ENCODE measurements at regions not wholly inside any gene's neighbourhood (a gene's known extent, or its start where the extent isn't known, plus 50 kb on each side); places are given as distances from the start of the nearest gene placed in this dataset.
"Not testable (repeated sequence)": the region's sequence is repeated elsewhere in the genome, so short reads cannot be mapped to it uniquely, and the experiment has no call there.

- Mint-ChIP-seq H3K9me3 (ENCODE audit: unreplicated experiment) (peaks cover 11% of the 10 kb centered on the region), H3K27ac (ENCODE audit: low read depth, unreplicated experiment) (no peak overlapping the region), H3K4me1 (ENCODE audit: insufficient read depth, unreplicated experiment) (no peaks in the 10 kb centered on the region), H3K27me3 (ENCODE audit: insufficient read depth, unreplicated experiment) (no peaks in the 10 kb centered on the region), H3K4me3 (ENCODE audit: unreplicated experiment) (no peak overlapping the region), H3K36me3 (ENCODE audit: insufficient read depth, unreplicated experiment) (no peaks in the 10 kb centered on the region)
- intact Hi-C loops (cut with micrococcal nuclease): no loop called here
- POLR2A ChIA-PET: no interaction called here
- CTCF ChIA-PET: no interaction called here
- TF ChIP-seq, protein P1, sequence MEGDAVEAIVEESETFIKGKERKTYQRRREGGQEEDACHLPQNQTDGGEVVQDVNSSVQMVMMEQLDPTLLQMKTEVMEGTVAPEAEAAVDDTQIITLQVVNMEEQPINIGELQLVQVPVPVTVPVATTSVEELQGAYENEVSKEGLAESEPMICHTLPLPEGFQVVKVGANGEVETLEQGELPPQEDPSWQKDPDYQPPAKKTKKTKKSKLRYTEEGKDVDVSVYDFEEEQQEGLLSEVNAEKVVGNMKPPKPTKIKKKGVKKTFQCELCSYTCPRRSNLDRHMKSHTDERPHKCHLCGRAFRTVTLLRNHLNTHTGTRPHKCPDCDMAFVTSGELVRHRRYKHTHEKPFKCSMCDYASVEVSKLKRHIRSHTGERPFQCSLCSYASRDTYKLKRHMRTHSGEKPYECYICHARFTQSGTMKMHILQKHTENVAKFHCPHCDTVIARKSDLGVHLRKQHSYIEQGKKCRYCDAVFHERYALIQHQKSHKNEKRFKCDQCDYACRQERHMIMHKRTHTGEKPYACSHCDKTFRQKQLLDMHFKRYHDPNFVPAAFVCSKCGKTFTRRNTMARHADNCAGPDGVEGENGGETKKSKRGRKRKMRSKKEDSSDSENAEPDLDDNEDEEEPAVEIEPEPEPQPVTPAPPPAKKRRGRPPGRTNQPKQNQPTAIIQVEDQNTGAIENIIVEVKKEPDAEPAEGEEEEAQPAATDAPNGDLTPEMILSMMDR (IDR thresholded peaks at IDR 0.05; ENCODE audit: unreplicated experiment): no peak
- BruUV-seq (replicated peaks): no TSS peak
- no peak for DNase-seq (ENCODE audit: unreplicated experiment)
Measured at GRCh38 chr9:88873635-88874034, 117.6 kb upstream of the S1PR3 start.

GRCh38 chr9:88874391-88874790, 116.9 kb upstream of the S1PR3 start:
- ChIA-PET CTCF (no interaction called here), POLR2A (no interaction called here)
- Mint-ChIP-seq H3K4me1 (ENCODE audit: insufficient read depth, unreplicated experiment) (no peaks in the 10 kb centered on the region), H3K9me3 (ENCODE audit: unreplicated experiment) (peaks cover 3% of the 10 kb centered on the region), H3K4me3 (ENCODE audit: unreplicated experiment) (no peak overlapping the region), H3K36me3 (ENCODE audit: insufficient read depth, unreplicated experiment) (no peaks in the 10 kb centered on the region), H3K27ac (ENCODE audit: low read depth, unreplicated experiment) (no peak overlapping the region), H3K27me3 (ENCODE audit: insufficient read depth, unreplicated experiment) (no peaks in the 10 kb centered on the region)
- no peak for DNase-seq (ENCODE audit: unreplicated experiment)
- TF ChIP-seq, protein P1 (IDR thresholded peaks at IDR 0.05; ENCODE audit: unreplicated experiment): no peak
- no TSS peak for BruUV-seq (replicated peaks)
- intact Hi-C loops (cut with micrococcal nuclease): no loop called here

DNA sequence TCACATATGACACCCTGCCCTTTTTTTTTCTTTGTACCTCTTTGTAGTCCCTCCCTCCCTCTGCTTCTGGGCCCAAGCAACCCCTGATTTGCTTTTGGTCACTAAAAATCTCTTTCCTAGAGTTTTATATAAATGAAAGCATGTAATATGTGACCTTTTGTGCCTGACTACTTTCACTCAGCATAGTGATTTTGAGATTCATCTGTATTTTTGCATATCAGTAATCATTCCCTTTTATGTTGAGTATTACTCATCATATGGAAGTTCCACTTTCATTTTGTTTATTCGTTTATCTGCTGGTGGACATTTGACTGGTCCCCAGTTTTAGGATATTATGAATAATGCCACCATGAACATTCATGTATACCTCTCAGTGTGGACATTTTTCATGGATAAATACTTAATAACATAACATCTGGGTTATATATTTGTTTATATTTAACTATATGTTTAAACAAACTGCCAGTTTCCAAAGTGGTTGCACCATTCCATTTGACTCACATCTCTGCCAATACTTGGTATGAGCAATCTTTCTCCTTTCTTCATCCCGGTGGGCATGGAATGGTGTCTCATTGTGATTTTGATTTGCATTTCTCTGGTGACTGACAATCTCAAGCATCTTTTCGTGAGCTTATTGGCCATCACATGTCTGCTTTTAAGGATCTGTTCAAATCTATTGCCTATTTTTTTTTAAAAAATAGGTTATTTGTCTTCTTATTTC, 115.7 kb upstream of the S1PR3 start:
- no TSS peak for BruUV-seq (replicated peaks)
- Mint-ChIP-seq H3K36me3 (ENCODE audit: insufficient read depth, unreplicated experiment) (no peaks in the 10 kb centered on the region), H3K4me1 (ENCODE audit: insufficient read depth, unreplicated experiment) (no peaks in the 10 kb centered on the region), H3K9me3 (ENCODE audit: unreplicated experiment) (no peaks in the 10 kb centered on the region), H3K4me3 (ENCODE audit: unreplicated experiment) (no peak overlapping the region), H3K27me3 (ENCODE audit: insufficient read depth, unreplicated experiment) (no peaks in the 10 kb centered on the region), H3K27ac (ENCODE audit: low read depth, unreplicated experiment) (no peak overlapping the region)
- peak; percentile 56 for DNase-seq (ENCODE audit: unreplicated experiment)
- intact Hi-C loops (cut with micrococcal nuclease): no loop called here
- TF ChIP-seq, protein P1 (IDR thresholded peaks at IDR 0.05; ENCODE audit: unreplicated experiment): no peak
- CTCF ChIA-PET: no interaction called here
- POLR2A ChIA-PET: no interaction called here

GRCh38 chr9:88880199-88880598, 111.1 kb upstream of the S1PR3 start:
- no peaks in the 10 kb centered on the region for H3K36me3 Mint-ChIP-seq (ENCODE audit: insufficient read depth, unreplicated experiment)

DNA sequence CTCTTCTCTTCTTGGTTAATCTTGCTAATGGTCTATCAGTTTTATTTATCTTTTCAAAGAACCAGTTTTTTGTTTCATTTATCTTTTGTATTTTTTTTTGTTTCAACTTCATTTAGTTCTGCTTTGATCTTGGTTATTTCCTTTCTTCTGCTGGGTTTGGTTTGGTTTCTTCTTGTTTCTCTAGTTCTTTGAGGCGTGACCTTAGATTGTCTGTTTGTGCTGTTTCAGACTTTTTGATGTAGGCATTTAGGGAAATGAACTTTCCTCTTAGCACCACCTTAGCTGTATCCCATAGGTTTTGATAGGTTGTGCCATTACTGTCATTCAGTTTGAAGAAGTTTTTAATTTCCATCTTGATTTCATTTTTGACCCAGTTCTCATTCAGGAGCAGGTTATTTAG, 107.0 kb upstream of the S1PR3 start:
- H3K36me3 Mint-ChIP-seq (ENCODE audit: insufficient read depth, unreplicated experiment); H3K4me3 Mint-ChIP-seq (ENCODE audit: unreplicated experiment); POLR2A ChIA-PET; H3K27me3 Mint-ChIP-seq (ENCODE audit: insufficient read depth, unreplicated experiment); DNase-seq (ENCODE audit: unreplicated experiment); H3K4me1 Mint-ChIP-seq (ENCODE audit: insufficient read depth, unreplicated experiment); BruUV-seq (replicated peaks); H3K27ac Mint-ChIP-seq (ENCODE audit: low read depth, unreplicated experiment); CTCF ChIA-PET; H3K9me3 Mint-ChIP-seq (ENCODE audit: unreplicated experiment); intact Hi-C loops (cut with micrococcal nuclease): not testable (repeated sequence)

More at GRCh38 chr9:88880199-88880598, 111.1 kb upstream of the S1PR3 start:
- intact Hi-C loops (cut with micrococcal nuclease): no loop called here
- POLR2A ChIA-PET: no interaction called here
- H3K4me3 Mint-ChIP-seq (ENCODE audit: unreplicated experiment): no peak overlapping the region
- DNase-seq (ENCODE audit: unreplicated experiment): no peak
- no TSS peak for BruUV-seq (replicated peaks)
- CTCF ChIA-PET: interaction anchor here (0.6 to 1.2 kb wide), 4 partner anchors 16 to 286 kb away, joined by 3 read pairs; no protein-coding TSS in a partner anchor
- no peaks in the 10 kb centered on the region for H3K27me3 Mint-ChIP-seq (ENCODE audit: insufficient read depth, unreplicated experiment)
- no peaks in the 10 kb centered on the region for H3K9me3 Mint-ChIP-seq (ENCODE audit: unreplicated experiment)
- H3K4me1 Mint-ChIP-seq (ENCODE audit: insufficient read depth, unreplicated experiment): no peaks in the 10 kb centered on the region
- TF ChIP-seq, protein P1 (IDR thresholded peaks at IDR 0.05; ENCODE audit: unreplicated experiment): no peak
- H3K27ac Mint-ChIP-seq (ENCODE audit: low read depth, unreplicated experiment): no peak overlapping the region

DNA sequence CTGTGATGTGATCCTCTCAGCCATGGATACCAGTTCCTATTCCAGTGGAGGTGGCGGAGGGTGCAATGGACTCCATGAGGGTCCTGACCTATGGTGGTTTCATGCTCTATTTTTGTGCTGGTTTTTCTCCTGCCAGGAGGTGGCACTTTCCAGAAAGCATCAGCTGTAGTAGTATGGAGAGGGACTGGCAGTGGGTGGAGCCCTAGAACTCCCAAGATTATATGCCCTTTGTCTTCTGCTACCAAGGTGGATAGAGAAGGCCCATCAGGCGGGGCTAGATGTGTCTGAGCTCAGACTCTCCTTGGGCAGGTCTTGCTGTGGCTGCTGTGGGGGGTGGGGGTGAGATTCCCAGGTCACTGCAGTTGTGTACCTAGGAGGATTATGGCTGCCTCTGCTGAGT, 104.5 kb upstream of the S1PR3 start:
- POLR2A ChIA-PET; H3K27me3 Mint-ChIP-seq (ENCODE audit: insufficient read depth, unreplicated experiment); H3K36me3 Mint-ChIP-seq (ENCODE audit: insufficient read depth, unreplicated experiment); BruUV-seq (replicated peaks); H3K4me3 Mint-ChIP-seq (ENCODE audit: unreplicated experiment); H3K9me3 Mint-ChIP-seq (ENCODE audit: unreplicated experiment); H3K27ac Mint-ChIP-seq (ENCODE audit: low read depth, unreplicated experiment); H3K4me1 Mint-ChIP-seq (ENCODE audit: insufficient read depth, unreplicated experiment); CTCF ChIA-PET; intact Hi-C loops (cut with micrococcal nuclease): not testable (repeated sequence)
- DNase-seq (ENCODE audit: unreplicated experiment): peak; percentile 9
